Smooth muscle cell (in vitro differentiated cells): ENCODE measurements at regions not wholly inside any gene's neighbourhood (a gene's known extent, or its start where the extent isn't known, plus 50 kb on each side); places are given as distances from the start of the nearest gene placed in this dataset.

ENCODE experiments used
- DNase-seq: peaks from one replicate; lab custom pipeline; 2025; ENCODE audit not compliant: unreplicated experiment; lab: John Stamatoyannopoulos, UW
- H2AFZ ChIP-seq: fragments of 200-600 bp; sonication (generic); 2 replicates; pipeline ENCODE4 v1.6.0; 2016; ENCODE audit warnings: antibody characterized with exemption, low read depth, mild to moderate bottlenecking
- H3F3A ChIP-seq: fragments of 200-600 bp; sonication (generic); 2 replicates; pipeline ENCODE4 v1.6.0; 2017; ENCODE audit warnings: antibody characterized with exemption, low read depth
- H3K27ac ChIP-seq: fragments of 200-600 bp; sonication (generic); 2 replicates; pipeline ENCODE4 v1.5.1; 2016; ENCODE audit warnings: low read depth, mild to moderate bottlenecking
- H3K27me3 ChIP-seq: fragments of 200-600 bp; sonication (generic); 2 replicates; pipeline ENCODE4 v1.6.1; 2016; ENCODE audit warnings: low read depth, mild to moderate bottlenecking
- H3K36me3 ChIP-seq: fragments of 200-600 bp; sonication (generic); 2 replicates; pipeline ENCODE4 v1.5.1; 2016; ENCODE audit warnings: low read depth
- H3K4me1 ChIP-seq: fragments of 200-600 bp; sonication (generic); 2 replicates; pipeline ENCODE4 v1.5.1; 2016; ENCODE audit warnings: low read depth
- H3K4me2 ChIP-seq: fragments of 200-600 bp; sonication (generic); 2 replicates; pipeline ENCODE4 v1.6.0; 2016; ENCODE audit warnings: mild to moderate bottlenecking
- H3K4me3 ChIP-seq: fragments of 200-600 bp; sonication (generic); 2 replicates; pipeline ENCODE4 v1.5.1; 2016; ENCODE audit warnings: mild to moderate bottlenecking
- H3K79me2 ChIP-seq: fragments of 200-600 bp; sonication (generic); 2 replicates; pipeline ENCODE4 v1.6.0; 2016; ENCODE audit warnings: low read depth, mild to moderate bottlenecking
- H3K9ac ChIP-seq: fragments of 200-600 bp; sonication (generic); 2 replicates; pipeline ENCODE4 v1.6.0; 2016; ENCODE audit warnings: low read depth
- H3K9me3 ChIP-seq: fragments of 200-600 bp; sonication (generic); replicated peaks from 2 replicates; pipeline ENCODE4 v1.5.1; 2016; ENCODE audit warnings: low read depth
- H4K20me1 ChIP-seq: fragments of 200-600 bp; sonication (generic); 2 replicates; pipeline ENCODE4 v1.6.0; 2016; ENCODE audit warnings: low read depth
- WGBS: methylation state at CpG from one replicate; pipeline ENCODE4 v1.1.7; 2016; ENCODE audit warnings: low lambda C conversion rate; 5-methylcytosine and 5-hydroxymethylcytosine counted together
- TF ChIP-seq, protein P1 (sequence below): fragments of 200-600 bp; sonication (generic); IDR thresholded peaks from 2 replicates; pipeline ENCODE4 v1.5.1; 2017; ENCODE audit warnings: borderline replicate concordance, mild to moderate bottlenecking, antibody characterized with exemption; ENCODE audit not compliant: insufficient read depth, poor library complexity, severe bottlenecking

- DNase-seq = no peak
- no peaks in the 10 kb centered on the region for H3K9me3 ChIP-seq
- H3K9ac ChIP-seq = no peak overlapping the region
- H3F3A ChIP-seq = no peaks in the 10 kb centered on the region
- no peaks in the 10 kb centered on the region for H4K20me1 ChIP-seq
- H3K4me1 ChIP-seq = no peaks in the 10 kb centered on the region
- H3K79me2 ChIP-seq = no peaks in the 10 kb centered on the region
- no peaks in the 10 kb centered on the region for H3K36me3 ChIP-seq
- TF ChIP-seq, protein P1, sequence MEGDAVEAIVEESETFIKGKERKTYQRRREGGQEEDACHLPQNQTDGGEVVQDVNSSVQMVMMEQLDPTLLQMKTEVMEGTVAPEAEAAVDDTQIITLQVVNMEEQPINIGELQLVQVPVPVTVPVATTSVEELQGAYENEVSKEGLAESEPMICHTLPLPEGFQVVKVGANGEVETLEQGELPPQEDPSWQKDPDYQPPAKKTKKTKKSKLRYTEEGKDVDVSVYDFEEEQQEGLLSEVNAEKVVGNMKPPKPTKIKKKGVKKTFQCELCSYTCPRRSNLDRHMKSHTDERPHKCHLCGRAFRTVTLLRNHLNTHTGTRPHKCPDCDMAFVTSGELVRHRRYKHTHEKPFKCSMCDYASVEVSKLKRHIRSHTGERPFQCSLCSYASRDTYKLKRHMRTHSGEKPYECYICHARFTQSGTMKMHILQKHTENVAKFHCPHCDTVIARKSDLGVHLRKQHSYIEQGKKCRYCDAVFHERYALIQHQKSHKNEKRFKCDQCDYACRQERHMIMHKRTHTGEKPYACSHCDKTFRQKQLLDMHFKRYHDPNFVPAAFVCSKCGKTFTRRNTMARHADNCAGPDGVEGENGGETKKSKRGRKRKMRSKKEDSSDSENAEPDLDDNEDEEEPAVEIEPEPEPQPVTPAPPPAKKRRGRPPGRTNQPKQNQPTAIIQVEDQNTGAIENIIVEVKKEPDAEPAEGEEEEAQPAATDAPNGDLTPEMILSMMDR = no peak
- H2AFZ ChIP-seq = no peak overlapping the region
- H3K27ac ChIP-seq = no peak overlapping the region
- H3K27me3 ChIP-seq = no peaks in the 10 kb centered on the region
- WGBS = 96% methylated on average over 7 of the region's 7 CpGs
- no peak overlapping the region for H3K4me3 ChIP-seq
- H3K4me2 ChIP-seq = no peak overlapping the region
Observed at GRCh38 chr21:34192646-34193285, 119.4 kb downstream of the MRPS6 start.

- TF ChIP-seq, protein P1 = no peak
- Histone ChIP-seq H3K9ac (no peak overlapping the region), H3K9me3 (no peaks in the 10 kb centered on the region), H3F3A (no peaks in the 10 kb centered on the region), H3K36me3 (no peaks in the 10 kb centered on the region), H3K4me2 (no peak overlapping the region), H3K27me3 (no peaks in the 10 kb centered on the region), H3K79me2 (no peaks in the 10 kb centered on the region), H3K4me1 (peaks cover 12% of the 10 kb centered on the region), H3K4me3 (no peak overlapping the region), H2AFZ (no peak overlapping the region), H3K27ac (no peak overlapping the region), H4K20me1 (no peaks in the 10 kb centered on the region)
- DNase-seq = no peak
- WGBS = 85% methylated on average over 6 of the region's 6 CpGs
Observed at GRCh38 chr21:34195335-34195734, 122.0 kb downstream of the MRPS6 start.

DNA sequence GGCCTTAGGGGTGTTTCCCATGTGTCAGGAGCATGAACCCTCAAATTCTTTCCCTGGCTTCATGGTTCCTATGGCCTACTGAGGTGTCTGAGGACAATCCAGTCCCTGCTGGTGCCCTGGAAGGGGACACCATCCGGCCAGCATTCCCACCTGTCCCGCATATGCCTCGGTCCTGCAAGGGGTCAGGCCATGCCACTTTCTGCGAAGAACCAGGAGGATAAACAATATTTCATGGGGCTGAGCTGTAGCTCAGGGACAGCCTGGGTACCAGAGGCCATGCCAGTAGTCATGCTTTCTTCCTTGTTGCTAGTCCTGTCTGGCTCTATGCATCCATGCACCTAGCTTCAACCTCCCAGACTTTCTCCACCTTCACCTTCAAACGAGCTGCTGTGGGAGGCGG, 123.6 kb downstream of the MRPS6 start:
- H3K9me3 ChIP-seq = no peaks in the 10 kb centered on the region
- H3K27me3 ChIP-seq = no peaks in the 10 kb centered on the region
- H3K9ac ChIP-seq = no peak overlapping the region
- H3K27ac ChIP-seq = no peak overlapping the region
- peaks cover 21% of the 10 kb centered on the region for H3K4me1 ChIP-seq
- no peaks in the 10 kb centered on the region for H3K79me2 ChIP-seq
- DNase-seq = no peak
- no peaks in the 10 kb centered on the region for H3F3A ChIP-seq
- TF ChIP-seq, protein P1 = no peak
- H3K4me2 ChIP-seq = no peak overlapping the region
- WGBS = 100% methylated on average over 6 of the region's 6 CpGs
- H3K4me3 ChIP-seq = no peak overlapping the region
- no peaks in the 10 kb centered on the region for H4K20me1 ChIP-seq
- H3K36me3 ChIP-seq = no peaks in the 10 kb centered on the region
- no peak overlapping the region for H2AFZ ChIP-seq

DNA sequence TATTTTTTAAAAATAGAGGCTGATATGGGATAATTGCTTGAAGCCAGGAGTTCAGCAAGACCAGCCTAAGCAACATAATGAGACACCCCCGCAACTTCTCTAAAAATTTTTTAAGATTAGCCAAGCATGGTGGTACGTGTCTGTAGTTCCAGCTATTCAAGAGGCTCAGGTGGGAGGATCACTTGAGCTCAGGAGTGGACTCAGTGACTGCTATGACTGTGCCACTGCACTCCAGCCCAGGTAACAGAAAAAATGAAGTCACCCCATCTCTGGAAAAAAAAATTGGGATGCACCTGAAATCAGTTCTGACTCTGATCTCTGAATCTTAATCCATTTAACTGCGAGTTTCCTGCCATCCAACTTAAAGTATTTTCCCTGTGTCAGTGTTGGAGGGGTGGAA, 124.2 kb downstream of the MRPS6 start:
- DNase-seq = no peak
- no peak overlapping the region for H3K4me3 ChIP-seq
- H3F3A ChIP-seq = peaks cover 3% of the 10 kb centered on the region
- no peaks in the 10 kb centered on the region for H4K20me1 ChIP-seq
- H2AFZ ChIP-seq = no peak overlapping the region
- no peaks in the 10 kb centered on the region for H3K27me3 ChIP-seq
- no peak overlapping the region for H3K9ac ChIP-seq
- H3K9me3 ChIP-seq = no peaks in the 10 kb centered on the region
- no peak overlapping the region for H3K27ac ChIP-seq
- H3K79me2 ChIP-seq = no peaks in the 10 kb centered on the region
- no peak overlapping the region for H3K4me2 ChIP-seq
- H3K4me1 ChIP-seq = peaks cover 25% of the 10 kb centered on the region
- TF ChIP-seq, protein P1 = no peak
- WGBS = 94% methylated on average over 3 of the region's 3 CpGs
- H3K36me3 ChIP-seq = no peaks in the 10 kb centered on the region
